NCI-H2227 (cell line): ENCODE measurements at regions not wholly inside any gene's neighbourhood (a gene's known extent, or its start where the extent isn't known, plus 50 kb on each side); places are given as distances from the start of the nearest gene placed in this dataset.
"Not testable (repeated sequence)": the region's sequence is repeated elsewhere in the genome, so short reads cannot be mapped to it uniquely, and the experiment has no call there.

Experiments
- DNase-seq: peaks from one replicate; lab custom pipeline; 2025; ENCODE audit not compliant: unreplicated experiment; lab: John Stamatoyannopoulos, UW

DNA sequence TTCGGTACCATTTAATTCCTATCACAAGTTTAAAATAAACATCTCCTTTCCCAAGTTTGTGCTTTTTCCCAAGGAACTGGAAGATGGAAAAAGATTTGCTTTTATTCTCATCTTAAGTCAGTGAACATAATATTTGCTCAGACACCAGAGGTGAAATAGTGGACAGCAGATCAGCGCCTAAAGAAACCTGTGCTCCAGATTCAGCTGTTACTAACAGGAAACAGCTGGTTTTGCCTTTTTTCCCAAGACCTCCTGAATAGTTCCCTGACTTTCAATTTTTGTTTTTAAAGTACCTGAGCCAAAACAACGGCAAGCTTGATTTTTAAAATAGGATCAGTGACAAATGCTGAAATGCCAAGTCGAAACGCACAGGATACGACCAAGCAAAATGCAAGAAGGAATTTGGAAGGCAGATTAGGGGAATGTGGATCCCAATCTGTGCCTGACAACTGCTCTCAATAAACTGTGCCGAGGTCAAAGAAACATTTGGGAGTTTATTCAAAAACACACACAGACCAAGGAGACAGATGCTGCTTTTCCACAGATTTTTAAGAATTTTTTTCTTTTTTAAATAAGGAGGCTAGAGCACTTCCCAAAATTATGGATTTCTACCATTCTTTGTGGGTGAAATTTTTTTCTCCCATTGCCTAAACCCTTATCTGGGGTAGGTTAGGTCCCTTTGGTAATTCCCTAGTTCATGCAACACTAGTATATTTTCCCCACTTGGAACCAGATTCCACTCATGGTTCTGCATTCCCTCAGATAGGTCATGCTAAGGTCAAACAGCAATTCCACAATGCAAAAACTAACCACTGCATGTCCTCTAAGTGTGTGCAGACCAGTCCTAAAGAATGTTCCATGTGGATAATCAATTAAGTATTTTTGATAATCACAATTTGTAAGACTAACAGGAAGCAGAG lies 121.5 kb upstream of the PDE1A start:
- DNase-seq: no peak

DNA sequence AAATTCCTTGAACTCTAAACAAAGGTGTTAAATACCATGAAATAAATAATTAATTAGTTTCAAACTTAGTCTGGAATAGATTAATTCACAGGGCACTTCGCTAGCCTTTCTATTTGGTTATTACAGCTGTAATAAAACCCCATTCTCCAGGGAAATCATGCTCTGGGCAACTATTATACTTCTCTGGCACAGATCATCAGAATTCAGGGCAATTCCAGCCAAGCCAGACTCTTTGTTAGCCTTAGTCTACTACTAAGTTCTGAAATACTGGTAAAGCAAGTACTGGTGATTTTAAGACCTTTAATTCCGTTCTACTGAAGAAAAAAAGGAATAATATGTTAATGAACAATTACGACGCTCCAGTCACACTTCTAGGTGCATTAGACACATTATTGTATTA lies 123.4 kb upstream of the PDE1A start:
- no peak for DNase-seq

DNA sequence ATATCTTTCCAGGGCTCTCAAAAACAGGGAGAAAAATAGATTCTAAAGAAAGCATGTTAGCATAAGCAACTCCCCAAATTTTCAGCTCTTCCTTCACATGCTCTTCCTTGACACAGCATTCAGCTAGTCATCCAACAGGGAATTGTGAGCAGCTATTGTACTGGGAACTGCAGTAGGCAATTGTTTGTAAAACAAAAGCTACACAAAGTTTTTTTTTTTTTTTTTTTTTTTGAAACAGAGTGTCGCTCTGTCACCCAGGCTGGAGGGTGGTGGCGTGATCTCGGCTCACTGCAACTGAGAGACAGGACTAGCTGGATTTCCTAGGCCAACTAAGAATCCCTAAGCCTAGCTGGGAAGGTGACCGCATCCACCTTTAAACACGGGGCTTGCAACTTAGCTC lies 125.4 kb upstream of the PDE1A start:
- not testable (repeated sequence) for DNase-seq

DNA sequence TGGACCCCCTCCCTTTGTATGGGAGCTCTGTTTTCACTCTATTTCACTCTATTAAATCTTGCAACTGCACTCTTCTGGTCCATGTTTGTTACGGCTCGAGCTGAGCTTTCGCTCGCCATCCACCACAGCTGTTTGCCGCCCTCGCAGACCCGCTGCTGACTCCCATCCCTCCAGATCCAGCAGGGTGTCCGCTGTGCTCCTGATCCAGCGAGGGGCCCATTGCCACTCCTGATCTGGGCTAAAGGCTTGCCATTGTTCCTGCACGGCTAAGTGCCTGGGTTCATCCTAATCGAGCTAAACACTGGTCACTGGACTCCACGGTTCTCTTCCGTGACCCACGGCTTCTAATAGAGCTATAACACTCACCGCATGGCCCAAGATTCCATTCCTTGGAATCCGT lies 125.9 kb upstream of the PDE1A start:
- DNase-seq: not testable (repeated sequence)

DNA sequence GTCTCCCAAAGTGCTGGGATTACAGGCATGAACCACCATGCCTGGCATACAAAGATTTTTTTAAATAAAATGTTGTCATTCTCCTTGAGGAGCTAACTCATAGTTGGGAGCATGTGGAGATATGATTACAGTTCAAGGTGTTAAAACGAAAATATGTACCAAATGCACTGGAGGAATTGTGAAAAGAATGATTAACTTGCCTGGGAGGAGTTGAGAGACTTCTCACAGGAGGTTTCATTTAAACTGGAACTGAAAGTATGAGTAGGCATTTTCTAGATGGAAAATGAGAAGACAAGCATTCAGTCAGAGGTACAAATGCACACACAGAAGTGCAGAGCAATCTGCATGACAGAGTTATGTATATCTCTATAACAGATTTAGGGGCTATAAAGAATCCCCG lies 126.6 kb upstream of the PDE1A start:
- DNase-seq: no peak

DNA sequence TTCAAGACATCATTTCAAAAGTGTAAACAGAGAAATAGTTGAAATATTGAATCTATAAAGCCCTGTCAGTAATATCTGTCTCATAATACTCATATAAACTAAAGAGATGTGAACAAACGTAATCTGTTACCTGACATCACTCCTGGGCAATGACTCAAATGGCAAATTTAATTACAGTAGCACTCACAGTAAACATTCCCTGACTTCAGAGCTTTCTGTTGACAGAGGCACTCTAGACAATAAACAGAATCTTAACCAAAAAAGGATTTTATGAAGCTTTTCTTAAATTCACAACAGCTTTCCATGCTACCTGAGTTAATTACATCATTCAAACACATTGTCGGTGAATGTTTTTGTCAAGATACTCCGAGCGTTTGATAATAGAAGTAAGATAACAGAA lies 128.1 kb upstream of the PDE1A start:
- no peak for DNase-seq

DNA sequence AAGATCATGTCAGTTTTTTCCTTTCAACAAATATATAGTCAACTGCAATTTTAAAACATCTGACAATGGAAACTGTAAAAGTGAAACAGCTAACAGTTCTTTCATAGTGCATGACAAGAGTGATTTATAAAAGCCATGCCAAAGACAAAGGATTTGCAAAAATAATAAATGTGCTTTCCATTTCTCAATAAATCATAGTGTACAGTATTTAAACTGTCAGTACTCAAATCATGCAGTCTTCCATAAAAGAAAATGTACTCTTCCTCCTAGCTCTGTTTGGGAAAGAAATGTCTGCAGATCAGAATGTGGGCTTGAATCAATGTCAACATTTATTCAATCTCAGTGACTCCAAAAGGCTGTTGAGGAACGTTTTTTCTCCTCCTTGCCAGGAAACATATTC lies 131.7 kb upstream of the PDE1A start:
- DNase-seq: no peak

DNA sequence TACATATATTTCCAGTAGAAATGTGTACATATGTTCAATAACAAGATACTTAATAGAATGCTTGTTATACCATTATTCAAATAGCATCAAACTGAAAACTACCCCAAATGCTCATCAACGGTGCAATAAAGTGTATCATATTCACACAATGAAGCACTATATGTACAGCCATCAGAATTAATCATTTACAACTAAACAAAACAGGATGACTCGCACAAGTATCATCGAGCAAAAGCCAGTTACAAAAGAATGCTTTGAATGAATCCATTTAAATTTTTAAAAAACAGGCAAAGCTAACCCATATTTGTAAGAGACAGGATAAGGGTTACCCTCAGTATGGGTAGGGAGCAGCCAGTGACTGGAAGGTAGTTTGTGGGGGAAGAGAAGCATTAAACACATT lies 132.8 kb upstream of the PDE1A start:
- DNase-seq: no peak

DNA sequence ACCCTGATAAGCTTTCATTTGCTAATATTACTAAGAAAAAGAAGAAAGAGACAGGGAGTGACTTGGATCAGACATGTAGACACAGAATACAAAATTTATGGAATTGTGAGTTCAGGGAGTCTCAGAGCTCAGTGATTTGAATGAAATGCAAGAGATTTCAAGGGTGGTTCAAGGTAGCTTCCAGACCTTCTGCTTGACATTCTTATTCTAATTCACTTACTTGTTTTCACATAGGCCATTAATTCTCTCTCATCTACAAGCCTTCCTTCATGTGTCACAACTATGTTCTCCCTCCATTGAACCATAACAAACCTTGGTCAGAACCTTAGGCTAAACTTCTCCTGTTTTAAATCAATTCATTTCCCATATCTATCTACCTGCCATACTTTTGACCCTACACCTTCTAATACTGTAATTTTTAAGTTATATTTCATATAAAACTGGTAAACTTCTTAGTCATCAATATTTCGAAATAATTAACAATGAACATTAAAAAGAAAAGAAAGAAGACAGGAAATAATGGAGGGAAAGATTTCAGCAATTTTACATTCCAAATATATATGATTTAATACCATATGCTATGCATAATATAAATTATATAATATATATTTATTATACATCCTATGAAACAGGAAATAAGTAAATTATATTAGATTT lies 139.2 kb upstream of the PDE1A start:
- DNase-seq: no peak

DNA sequence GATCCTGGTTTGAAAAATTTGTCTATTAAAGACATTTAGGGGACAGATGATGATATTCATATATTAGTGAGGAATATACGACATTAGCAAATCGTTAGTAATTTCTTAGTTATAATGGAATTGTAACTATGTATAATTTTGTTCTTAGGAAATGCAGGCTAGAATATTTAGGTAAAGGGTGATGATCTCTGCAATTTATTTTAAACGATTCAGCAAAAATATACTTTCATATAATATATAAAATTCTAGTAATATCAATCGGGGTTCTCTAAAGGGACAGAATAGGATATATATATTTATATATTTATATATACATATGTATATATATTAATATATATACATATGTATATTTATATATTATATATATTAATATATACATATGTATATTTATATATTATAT lies 142.5 kb upstream of the DNAJC10 start:
- no peak for DNase-seq

DNA sequence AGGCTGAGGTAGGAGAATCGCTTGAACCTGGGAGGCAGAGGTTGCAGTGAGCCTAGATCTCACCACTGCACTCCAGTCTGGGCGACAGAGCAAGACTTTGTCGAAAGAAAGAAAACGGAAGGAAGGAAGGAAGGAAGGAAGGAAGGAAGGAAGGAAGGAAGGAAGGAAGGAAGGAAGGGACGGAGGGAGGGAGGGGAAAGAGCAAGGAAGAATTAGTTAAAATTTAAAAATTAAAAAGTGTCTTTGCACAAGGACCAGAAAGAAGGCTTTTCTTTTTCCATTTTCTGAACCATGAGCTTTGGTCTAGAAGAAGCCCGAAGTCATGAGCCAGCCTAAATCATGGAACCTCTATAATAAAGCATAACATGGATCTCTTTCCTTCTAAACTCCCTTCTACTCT lies 138.2 kb upstream of the DNAJC10 start:
- no peak for DNase-seq

DNA sequence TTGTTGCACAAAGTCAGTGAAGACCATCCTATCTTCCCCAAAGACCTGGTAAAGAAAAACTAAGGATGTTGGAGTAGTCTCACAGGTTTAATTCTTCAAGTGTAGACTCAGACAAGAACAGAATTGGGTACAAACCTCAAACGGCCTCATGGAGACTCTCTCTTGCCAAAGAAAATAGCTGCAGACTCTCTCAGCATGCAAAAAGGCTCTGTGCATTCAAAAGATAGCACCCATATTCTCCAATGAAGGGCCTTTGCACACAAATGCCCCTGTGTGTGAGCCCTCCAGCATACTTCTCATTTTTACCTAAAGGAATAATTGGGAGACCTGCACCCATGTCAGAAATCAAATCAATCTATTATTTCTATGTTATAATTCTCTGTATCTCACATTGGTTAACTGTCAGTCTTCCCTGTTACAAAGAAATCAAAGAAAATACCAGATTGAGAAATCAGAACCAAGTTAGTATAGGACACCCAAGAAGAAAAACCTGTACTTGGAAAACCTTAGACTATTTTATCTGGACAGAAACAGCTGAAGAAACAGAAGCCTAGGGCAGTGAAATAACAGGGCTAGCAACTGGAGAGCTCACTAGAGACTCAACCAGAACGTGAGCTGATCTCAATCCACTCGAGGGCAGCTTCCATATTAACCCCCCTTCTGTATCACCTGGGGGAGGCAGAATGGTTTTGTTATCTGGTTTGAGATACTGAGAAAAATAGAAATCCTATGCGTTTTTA lies 134.7 kb upstream of the DNAJC10 start:
- no peak for DNase-seq

DNA sequence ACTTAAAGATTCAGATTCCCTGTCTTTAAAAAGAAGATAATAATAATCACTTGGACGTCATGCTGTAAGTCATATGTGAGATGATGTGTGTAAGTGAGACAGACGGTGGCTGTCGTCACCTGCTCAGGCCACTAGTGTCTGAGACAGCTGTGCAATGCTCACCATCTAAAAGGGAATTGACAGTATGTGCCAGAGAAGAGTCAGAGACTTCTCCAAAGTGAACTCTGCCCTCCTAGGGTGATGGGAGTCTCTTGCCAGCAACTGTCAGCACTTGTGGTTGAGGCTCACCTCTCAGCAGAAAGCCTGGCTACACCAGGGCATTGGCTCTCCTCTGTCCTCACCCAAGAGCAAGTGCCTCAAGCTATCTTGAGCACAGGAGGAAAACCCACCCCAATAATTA lies 131.6 kb upstream of the DNAJC10 start:
- no peak for DNase-seq

DNA sequence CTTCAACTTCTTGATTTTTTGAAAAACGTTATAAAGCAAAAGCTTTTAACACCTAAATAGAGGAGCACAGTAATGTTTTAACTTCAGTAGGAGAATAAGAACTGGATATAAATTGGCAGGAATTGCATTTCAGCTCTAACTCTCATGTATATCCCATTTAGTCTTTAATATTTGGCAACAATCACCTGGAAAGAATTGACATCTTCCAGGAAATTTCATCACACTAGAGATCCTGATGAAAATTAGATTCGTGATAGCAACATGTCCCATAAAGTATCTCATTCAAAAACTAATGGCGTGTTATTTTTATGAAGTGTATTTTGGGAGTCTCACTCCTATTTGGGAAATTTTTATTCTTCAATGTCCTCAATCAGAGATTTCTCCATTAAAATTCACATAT lies 131.1 kb upstream of the DNAJC10 start:
- no peak for DNase-seq

DNA sequence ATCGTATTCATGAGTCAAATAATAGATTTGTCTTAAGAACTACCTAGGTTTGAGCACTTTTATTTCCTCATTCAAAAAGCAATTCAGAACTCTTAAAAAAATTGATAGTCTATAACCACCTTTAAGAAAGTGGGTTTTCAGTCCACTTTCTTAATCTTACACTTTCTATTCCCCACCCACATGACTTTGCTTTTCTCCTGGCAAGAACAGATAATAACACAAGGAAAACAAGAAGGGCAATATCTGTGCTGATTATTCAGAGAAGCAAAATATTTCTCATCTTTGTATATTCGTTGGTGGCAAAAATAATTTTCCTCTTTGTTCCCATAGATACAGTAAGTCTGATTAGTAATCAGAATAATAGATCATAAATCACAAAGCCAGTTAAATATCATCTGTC lies 130.6 kb upstream of the DNAJC10 start:
- DNase-seq: no peak

DNA sequence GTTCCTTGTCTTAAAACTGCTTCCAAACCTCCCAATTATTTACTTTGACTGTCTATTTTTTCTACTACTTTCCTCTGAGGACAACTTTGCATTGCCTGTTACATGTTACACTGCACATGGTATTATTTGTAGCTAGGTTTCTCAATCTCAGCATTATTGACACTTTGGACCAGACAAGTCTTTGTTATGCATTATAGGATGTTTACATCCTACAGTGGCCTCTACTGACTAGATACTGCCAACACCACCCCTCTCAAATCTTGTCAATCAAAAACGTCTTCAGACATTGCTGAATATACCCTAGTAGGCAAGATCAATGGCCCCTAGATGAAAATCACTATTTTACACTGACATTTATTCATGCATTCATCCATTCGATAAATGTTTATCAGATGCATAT lies 129.6 kb upstream of the DNAJC10 start:
- peak; percentile 23 for DNase-seq

DNA sequence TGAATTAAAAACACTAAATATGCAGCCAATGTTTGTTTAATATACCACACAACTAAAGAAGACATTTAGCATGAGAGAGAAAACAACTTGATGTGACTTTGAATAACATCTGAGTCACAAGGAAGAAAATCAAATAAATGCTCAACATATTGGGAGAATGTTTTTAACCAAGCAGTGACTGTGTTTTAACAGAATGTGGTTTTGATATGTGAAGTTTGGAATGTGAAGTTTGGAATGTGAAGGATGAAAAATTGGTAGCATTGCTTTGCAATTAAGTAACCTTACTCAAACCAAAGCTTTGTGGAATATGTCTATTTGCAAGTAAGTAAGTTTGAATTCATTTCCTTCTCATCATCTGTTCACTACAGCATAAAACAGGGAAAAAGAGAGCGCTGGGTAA lies 128.2 kb upstream of the DNAJC10 start:
- DNase-seq: no peak

DNA sequence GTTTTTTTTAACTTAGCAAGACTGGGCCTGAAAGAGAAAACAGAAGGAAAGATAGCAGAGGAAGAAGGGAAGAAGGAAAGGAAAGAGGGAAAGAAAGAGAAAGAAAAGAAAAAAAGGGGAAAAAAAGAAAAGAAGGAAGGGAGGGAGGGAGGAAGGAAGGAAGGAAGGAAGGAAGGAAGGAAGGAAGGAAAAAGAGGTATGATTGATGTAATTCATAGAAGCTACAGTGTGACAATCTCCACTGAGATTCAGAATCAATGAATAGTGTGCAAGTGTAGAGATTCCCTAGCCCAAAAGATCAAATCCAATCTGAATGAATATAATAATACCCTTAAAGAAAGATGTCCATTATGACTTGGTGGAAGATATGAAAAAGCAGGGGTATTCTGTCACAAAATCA lies 126.9 kb upstream of the DNAJC10 start:
- no peak for DNase-seq

DNA sequence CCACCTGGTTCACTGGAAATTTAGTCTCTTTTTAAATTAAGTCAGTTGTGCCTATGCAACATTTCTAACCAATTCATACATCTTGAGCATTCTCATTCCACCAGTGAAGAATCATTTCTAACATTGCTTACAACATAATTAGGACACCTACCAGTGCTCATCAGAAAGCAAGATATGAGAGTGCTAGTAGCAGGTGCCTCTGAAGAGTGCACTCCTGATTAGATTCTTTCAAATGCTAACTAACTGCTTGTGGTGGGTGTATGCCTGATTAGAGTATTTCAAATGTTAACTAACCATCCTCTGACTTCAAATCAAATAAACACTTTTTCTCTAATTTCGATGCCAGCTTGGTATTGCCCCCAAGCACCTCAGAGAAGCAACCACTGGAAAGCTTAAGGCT lies 124.3 kb upstream of the DNAJC10 start:
- DNase-seq: no peak

DNA sequence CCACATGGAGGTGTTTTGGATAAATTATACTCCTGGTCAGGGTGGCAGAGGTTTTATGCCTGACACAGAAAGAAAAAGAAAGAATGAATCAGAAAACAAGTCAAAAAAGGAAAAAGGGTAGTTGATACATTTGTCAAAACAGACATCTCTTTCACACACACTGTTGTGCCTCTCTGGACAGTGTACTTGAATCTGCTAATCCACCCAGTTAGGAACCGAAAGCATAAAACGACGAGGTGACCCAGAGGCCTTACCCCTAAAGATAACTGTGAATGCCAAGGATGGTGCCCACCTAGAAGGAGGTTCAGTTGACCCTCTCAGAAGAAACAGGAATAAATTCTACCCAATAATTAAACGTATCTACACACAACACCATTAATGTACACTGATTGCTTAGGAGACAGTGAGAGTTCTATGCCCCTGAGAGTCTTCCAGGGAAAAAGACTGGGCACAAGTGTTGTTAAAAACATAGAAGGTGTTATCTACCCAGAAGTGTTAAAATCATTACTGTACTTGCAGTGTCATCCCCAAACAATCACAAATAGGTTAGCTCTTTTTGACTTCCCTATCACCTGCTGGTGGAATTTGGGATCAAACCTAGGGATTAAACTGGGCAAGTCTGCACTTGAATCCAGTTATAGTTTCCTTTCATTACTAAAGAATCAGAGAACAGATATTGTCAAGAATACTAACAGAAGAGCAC lies 123.2 kb upstream of the DNAJC10 start:
- DNase-seq: no peak

DNA sequence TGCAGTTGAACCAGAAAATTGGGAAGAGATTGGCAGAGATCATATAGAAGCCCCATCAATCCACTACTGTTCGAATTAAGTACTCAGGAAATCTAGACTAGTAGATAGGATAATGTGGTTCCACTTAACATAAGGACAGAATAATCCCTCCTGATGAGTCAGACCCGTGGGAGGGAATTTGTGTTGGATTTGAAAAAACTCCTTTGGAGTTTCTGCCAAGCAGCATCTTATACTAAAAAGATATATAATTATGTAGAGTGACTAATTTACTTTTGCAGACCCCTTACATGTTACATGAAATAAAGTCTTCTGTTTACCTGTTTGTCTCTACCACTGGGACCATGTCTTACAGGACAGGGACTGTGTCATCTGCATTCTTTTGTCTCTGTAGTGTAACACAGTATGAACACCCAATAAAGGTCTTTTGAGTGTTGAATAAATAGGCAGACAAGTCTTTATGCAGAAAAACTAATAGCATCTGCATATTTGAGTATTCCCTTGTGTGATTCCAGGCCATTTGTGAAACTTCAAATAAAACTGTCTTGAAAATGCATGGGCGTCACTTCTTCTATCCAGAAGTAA lies 122.6 kb upstream of the DNAJC10 start:
- DNase-seq: peak; percentile 15
